Endothelial cell of umbilical vein (primary cell): ENCODE measurements at regions not wholly inside any gene's neighbourhood (a gene's known extent, or its start where the extent isn't known, plus 50 kb on each side); places are given as distances from the start of the nearest gene placed in this dataset.

Experiments
- BruUV-seq: library from RNA; stranded (reverse); fragments of 400-500 nt; replicated peaks from 2 replicates; lab custom pipeline; 2021; lab: Mats Ljungman, UMichigan
- CTCF ChIA-PET: fragments of 300-600, 350-600 bp; sonication (Branson Sonifier 250); formaldehyde crosslinking; loops from one replicate; lab custom pipeline; 2021; ENCODE audit warnings: antibody characterized with exemption, inconsistent platforms; lab: Charles Lee
- POLR2A ChIA-PET: fragments of 300-600, 350-600 bp; sonication (Branson Sonifier 250); formaldehyde crosslinking; loops from one replicate; lab custom pipeline; 2021; ENCODE audit warnings: antibody characterized with exemption, inconsistent platforms; lab: Charles Lee
- DNase-seq: peaks from one replicate; pipeline ENCODE4 v3.0.0-alpha.2; 2011; ENCODE audit warnings: low read depth, low spot score
- FAIRE-seq: peaks from 2 replicates; lab custom pipeline; 2011; peaks lifted over from hg19 to GRCh38; lab: Jason Lieb, UNC
- H2AFZ ChIP-seq: 2 replicates; pipeline ENCODE4 v1.6.0; 2012; ENCODE audit warnings: low read depth, low read length, control low read depth, inconsistent platforms
- H3K27ac ChIP-seq: 2 replicates; pipeline ENCODE4 v1.5.1; 2011; ENCODE audit warnings: low read depth, mild to moderate bottlenecking, control low read depth, low read length, moderate library complexity; ENCODE audit not compliant: insufficient read depth
- H3K27me3 ChIP-seq, 2 experiments: 2 replicates each; pipeline versions ENCODE4 v1.6.0 to v1.6.1; 2011; ENCODE audit warnings: low read length in 2 of 2, mixed read lengths in 1 of 2; ENCODE audit not compliant: control insufficient read depth in 2 of 2, insufficient read depth in 2 of 2
- H3K36me3 ChIP-seq, 2 experiments: 2 replicates in 1 of 2; 3 replicates in 1 of 2; pipeline ENCODE4 v1.5.1; 2011; ENCODE audit warnings: low read length in 2 of 2, mild to moderate bottlenecking in 1 of 2, moderate library complexity in 1 of 2; ENCODE audit not compliant: control insufficient read depth in 2 of 2, insufficient read depth in 2 of 2; ENCODE audit errors: extremely low read depth in 1 of 2
- H3K4me1 ChIP-seq: 3 replicates; pipeline ENCODE4 v1.5.1; 2011; ENCODE audit warnings: mild to moderate bottlenecking, low read length; ENCODE audit not compliant: control insufficient read depth, insufficient read depth; ENCODE audit errors: extremely low read depth
- H3K4me2 ChIP-seq: 2 replicates; pipeline ENCODE4 v1.6.1; 2011; ENCODE audit warnings: low read length, control low read depth, mixed read lengths; ENCODE audit not compliant: insufficient read depth
- H3K4me3 ChIP-seq, 3 experiments: fragments of 200-600 bp in 1 of 3; sonication (generic), shearing (Covaris generic) in 1 of 3; replicated peaks in 1 of 3; 2 replicates each; pipeline ENCODE4 v1.5.1; 2011 to 2016; ENCODE audit warnings: control low read depth in 3 of 3, low read length in 3 of 3, mild to moderate bottlenecking in 2 of 3, inconsistent platforms in 1 of 3, low read depth in 1 of 3, moderate library complexity in 1 of 3; ENCODE audit not compliant: insufficient read depth in 1 of 3
- H3K79me2 ChIP-seq: 2 replicates; pipeline ENCODE4 v1.6.0; 2012; ENCODE audit warnings: low read length, inconsistent platforms; ENCODE audit not compliant: control insufficient read depth, insufficient read depth
- H3K9ac ChIP-seq: replicated peaks from 2 replicates; pipeline ENCODE3; 2011; ENCODE audit warnings: low read length, control low read depth; ENCODE audit not compliant: insufficient read depth; ENCODE audit errors: extremely low read depth
- H3K9me1 ChIP-seq: replicated peaks from 3 replicates; pipeline ENCODE4 v1.6.0; 2011; ENCODE audit warnings: mild to moderate bottlenecking, low read length; ENCODE audit not compliant: control insufficient read depth, insufficient read depth; ENCODE audit errors: extremely low read depth
- H3K9me3 ChIP-seq: replicated peaks from 2 replicates; pipeline ENCODE4 v1.5.1; 2012; ENCODE audit warnings: low read length, inconsistent platforms; ENCODE audit not compliant: control insufficient read depth, insufficient read depth
- H4K20me1 ChIP-seq: replicated peaks from 2 replicates; pipeline ENCODE3; 2011; ENCODE audit warnings: mild to moderate bottlenecking, low read length; ENCODE audit not compliant: control insufficient read depth, insufficient read depth; ENCODE audit errors: extremely low read depth
- EZH2 ChIP-seq: IDR thresholded peaks from 2 replicates; pipeline ENCODE4 v1.6.1; 2012; ENCODE audit warnings: borderline replicate concordance, low read depth, mild to moderate bottlenecking, moderate library complexity, low read length, inconsistent platforms; ENCODE audit not compliant: severe bottlenecking
- FOS ChIP-seq: IDR thresholded peaks from 2 replicates; pipeline ENCODE4 v1.6.1; 2011; ENCODE audit warnings: mild to moderate bottlenecking, low read length, moderate library complexity, borderline replicate concordance; ENCODE audit not compliant: insufficient read depth
- GATA2 ChIP-seq: IDR thresholded peaks from 2 replicates; pipeline ENCODE4 v1.7.0; 2011; ENCODE audit warnings: low read depth, mild to moderate bottlenecking, moderate library complexity, mixed read lengths, low read length; ENCODE audit not compliant: insufficient read length, insufficient read depth
- JUN ChIP-seq: IDR thresholded peaks from 2 replicates; pipeline ENCODE4 v1.6.1; 2011; ENCODE audit warnings: borderline replicate concordance, low read depth; ENCODE audit not compliant: insufficient read length, insufficient read depth
- MYC ChIP-seq: IDR thresholded peaks from one replicate; pipeline ENCODE4 v1.6.1; 2011; ENCODE audit warnings: mild to moderate bottlenecking, low read depth, low read length
- POLR2A ChIP-seq: IDR thresholded peaks from 2 replicates; pipeline ENCODE4 v1.6.1; 2012; ENCODE audit warnings: low read depth, mild to moderate bottlenecking, control low read depth, low read length
- POLR2AphosphoS5 ChIP-seq: IDR thresholded peaks from 2 replicates; pipeline ENCODE4 v1.6.1; 2012; ENCODE audit warnings: low read depth, mild to moderate bottlenecking, control low read depth, low read length, moderate library complexity; ENCODE audit not compliant: insufficient read depth
- dilution Hi-C: fragments of 300-500 bp; cut with MboI; formaldehyde crosslinking; loops from one replicate; pipeline ENCODE4 v1.15.0; 2019; ENCODE audit warnings: low sequenced_read_pairs; ENCODE audit not compliant: extremely low pct_ligation_motif_present
- intact Hi-C: fragments of 100-400 bp; cut with micrococcal nuclease; formaldehyde crosslinking; loops from one replicate; pipeline ENCODE4 v1.10.0; 2022
- TF ChIP-seq, protein P1 (sequence below), 2 donors: IDR thresholded peaks; 1 replicate in 1 of 2; 2 replicates in 1 of 2; pipeline ENCODE4 v1.5.1; 2011; ENCODE audit warnings: low read length in 2 of 2, mild to moderate bottlenecking in 2 of 2, moderate library complexity in 2 of 2, control low read depth in 1 of 2, inconsistent platforms in 1 of 2, low read depth in 1 of 2; ENCODE audit not compliant: insufficient read depth in 1 of 2; ENCODE audit errors: extremely low read depth in 1 of 2
- TF ChIP-seq, protein P2 (sequence below): IDR thresholded peaks from 2 replicates; pipeline ENCODE4 v1.6.1; 2011; ENCODE audit not compliant: insufficient read depth, insufficient read length

DNA sequence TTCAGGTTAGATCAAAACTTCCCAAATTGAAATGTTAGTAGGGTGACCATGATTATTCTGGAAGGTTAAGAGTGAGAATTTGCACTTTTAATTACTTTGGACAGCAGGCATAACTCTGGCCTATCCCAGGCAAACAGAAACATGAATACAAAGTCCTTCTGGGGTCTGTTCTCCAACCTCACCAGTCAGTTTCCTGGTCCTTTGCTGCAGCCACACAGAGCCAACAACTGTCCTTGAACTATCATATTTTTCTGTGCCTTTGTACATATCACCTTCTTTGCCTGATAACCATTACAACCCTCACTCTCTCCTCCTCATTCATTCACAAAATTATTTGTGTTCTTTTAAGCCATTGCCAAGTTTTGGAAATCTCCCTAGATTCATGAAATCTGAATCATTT lies 126.0 kb upstream of the GBE1 start:
- CTCF ChIA-PET: no interaction called here
- H3K4me3 ChIP-seq: no peak overlapping the region
- H3K4me1 ChIP-seq: no peaks in the 10 kb centered on the region
- no peak for FAIRE-seq
- no peaks in the 10 kb centered on the region for H3K79me2 ChIP-seq
- H3K36me3 ChIP-seq: no peaks in the 10 kb centered on the region
- H4K20me1 ChIP-seq: no peaks in the 10 kb centered on the region
- no TSS peak for BruUV-seq
- dilution Hi-C loops (no loop called here), intact Hi-C loops (no loop called here)
- no peaks in the 10 kb centered on the region for H3K9me1 ChIP-seq
- no peak overlapping the region for H3K27ac ChIP-seq
- no peak overlapping the region for H2AFZ ChIP-seq
- H3K27me3 ChIP-seq: no peaks in the 10 kb centered on the region
- POLR2A ChIA-PET: no interaction called here
- DNase-seq: no peak
- H3K9ac ChIP-seq: no peak overlapping the region
- TF ChIP-seq POLR2A (no peak), JUN (no peak), FOS (no peak), EZH2 (no peak), MYC (no peak), POLR2AphosphoS5 (no peak), GATA2 (no peak)
- TF ChIP-seq, protein P1, sequence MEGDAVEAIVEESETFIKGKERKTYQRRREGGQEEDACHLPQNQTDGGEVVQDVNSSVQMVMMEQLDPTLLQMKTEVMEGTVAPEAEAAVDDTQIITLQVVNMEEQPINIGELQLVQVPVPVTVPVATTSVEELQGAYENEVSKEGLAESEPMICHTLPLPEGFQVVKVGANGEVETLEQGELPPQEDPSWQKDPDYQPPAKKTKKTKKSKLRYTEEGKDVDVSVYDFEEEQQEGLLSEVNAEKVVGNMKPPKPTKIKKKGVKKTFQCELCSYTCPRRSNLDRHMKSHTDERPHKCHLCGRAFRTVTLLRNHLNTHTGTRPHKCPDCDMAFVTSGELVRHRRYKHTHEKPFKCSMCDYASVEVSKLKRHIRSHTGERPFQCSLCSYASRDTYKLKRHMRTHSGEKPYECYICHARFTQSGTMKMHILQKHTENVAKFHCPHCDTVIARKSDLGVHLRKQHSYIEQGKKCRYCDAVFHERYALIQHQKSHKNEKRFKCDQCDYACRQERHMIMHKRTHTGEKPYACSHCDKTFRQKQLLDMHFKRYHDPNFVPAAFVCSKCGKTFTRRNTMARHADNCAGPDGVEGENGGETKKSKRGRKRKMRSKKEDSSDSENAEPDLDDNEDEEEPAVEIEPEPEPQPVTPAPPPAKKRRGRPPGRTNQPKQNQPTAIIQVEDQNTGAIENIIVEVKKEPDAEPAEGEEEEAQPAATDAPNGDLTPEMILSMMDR (IDR thresholded peaks at IDR 0.05; ENCODE audit: extremely low read depth in 1 of 2, insufficient read depth in 1 of 2, low read depth in 1 of 2, low read length in 2 of 2): no peak
- TF ChIP-seq, protein P2, sequence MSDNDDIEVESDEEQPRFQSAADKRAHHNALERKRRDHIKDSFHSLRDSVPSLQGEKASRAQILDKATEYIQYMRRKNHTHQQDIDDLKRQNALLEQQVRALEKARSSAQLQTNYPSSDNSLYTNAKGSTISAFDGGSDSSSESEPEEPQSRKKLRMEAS: no peak
- H3K9me3 ChIP-seq: no peaks in the 10 kb centered on the region
- H3K4me2 ChIP-seq: no peak overlapping the region
